Activated B cell treated with CpG ODN at 0.5 μM for 24 hours (primary cell): ENCODE measurements at regions not wholly inside any gene's neighbourhood (a gene's known extent, or its start where the extent isn't known, plus 50 kb on each side); places are given as distances from the start of the nearest gene placed in this dataset.

Source experiments
- ATAC-seq: fragments of 200-7000 bp; cut with Tn5 transposase; one replicate; pipeline ENCODE4 v1.10.0; 2021; ENCODE audit warnings: low read depth, mild to moderate bottlenecking, moderate library complexity
- CTCF ChIA-PET: fragments of 350-600 bp; sonication (Branson Sonifier 250); formaldehyde crosslinking; loops from one replicate; lab custom pipeline; 2021; ENCODE audit warnings: antibody characterized with exemption; lab: Charles Lee
- POLR2A ChIA-PET: fragments of 350-600 bp; sonication (Branson Sonifier 250); formaldehyde crosslinking; loops from one replicate; lab custom pipeline; 2021; ENCODE audit warnings: antibody characterized with exemption; lab: Charles Lee
- DNase-seq: peaks from one replicate; pipeline ENCODE4 v3.0.0; 2022
- H3K27ac Mint-ChIP-seq: one replicate; pipeline ENCODE4 v1.8.0; 2020; ENCODE audit warnings: mixed read lengths
- H3K27me3 Mint-ChIP-seq: one replicate; pipeline ENCODE4 v1.8.0; 2021; ENCODE audit warnings: mixed read lengths
- H3K36me3 Mint-ChIP-seq: one replicate; pipeline ENCODE4 v1.8.0; 2021; ENCODE audit warnings: low read depth, mixed read lengths
- H3K4me1 Mint-ChIP-seq: one replicate; pipeline ENCODE4 v1.8.0; 2021; ENCODE audit warnings: mixed read lengths
- H3K4me3 Mint-ChIP-seq: one replicate; pipeline ENCODE4 v1.8.0; 2020; ENCODE audit warnings: mild to moderate bottlenecking, mixed read lengths
- H3K9me3 Mint-ChIP-seq: one replicate; pipeline ENCODE4 v1.8.0; 2020; ENCODE audit warnings: mixed read lengths
- CTCF ChIP-seq: fragments of 200-600 bp; IDR thresholded peaks from one replicate; pipeline ENCODE4 v1.8.0; 2022; ENCODE audit warnings: antibody characterized with exemption, mild to moderate bottlenecking
- intact Hi-C: fragments of 100-400 bp; cut with micrococcal nuclease; formaldehyde crosslinking; loops from one replicate; pipeline ENCODE4 v1.15.1; 2024

GRCh38 chr5:29719171-29719570, 1474.3 kb upstream of the CDH6 start:
- no peak for ATAC-seq
- H3K9me3 Mint-ChIP-seq = peaks cover 2% of the 10 kb centered on the region
- H3K27ac Mint-ChIP-seq = no peak overlapping the region
- no peak overlapping the region for H3K4me3 Mint-ChIP-seq
- H3K4me1 Mint-ChIP-seq = no peaks in the 10 kb centered on the region
- CTCF ChIA-PET = no interaction called here
- no peaks in the 10 kb centered on the region for H3K27me3 Mint-ChIP-seq
- intact Hi-C loops = no loop called here
- TF ChIP-seq CTCF = no peak
- POLR2A ChIA-PET = no interaction called here
- H3K36me3 Mint-ChIP-seq = no peaks in the 10 kb centered on the region
- no peak for DNase-seq

- ATAC-seq = no peak
- CTCF ChIA-PET = no interaction called here
Measured at GRCh38 chr5:29715167-29715566, 1478.3 kb upstream of the CDH6 start.

GRCh38 chr5:29702875-29703274, 1490.6 kb upstream of the CDH6 start:
- CTCF ChIA-PET = no interaction called here
- H3K4me3 Mint-ChIP-seq = no peak overlapping the region
- DNase-seq = no peak
- TF ChIP-seq CTCF = no peak
- ATAC-seq = no peak
- POLR2A ChIA-PET = no interaction called here
- no peaks in the 10 kb centered on the region for H3K4me1 Mint-ChIP-seq
- no peaks in the 10 kb centered on the region for H3K27me3 Mint-ChIP-seq
- peaks cover 3% of the 10 kb centered on the region for H3K9me3 Mint-ChIP-seq
- H3K36me3 Mint-ChIP-seq = no peaks in the 10 kb centered on the region
- intact Hi-C loops = no loop called here
- H3K27ac Mint-ChIP-seq = no peak overlapping the region

More at GRCh38 chr5:29715167-29715566, 1478.3 kb upstream of the CDH6 start:
- DNase-seq = no peak
- Mint-ChIP-seq H3K4me3 (no peak overlapping the region), H3K27ac (no peak overlapping the region), H3K4me1 (no peaks in the 10 kb centered on the region), H3K27me3 (no peaks in the 10 kb centered on the region), H3K36me3 (no peaks in the 10 kb centered on the region), H3K9me3 (peaks cover 2% of the 10 kb centered on the region)
- POLR2A ChIA-PET = no interaction called here
- intact Hi-C loops = no loop called here
- no peak for TF ChIP-seq CTCF

- intact Hi-C loops = no loop called here
- POLR2A ChIA-PET = no interaction called here
- no peak for DNase-seq
- Mint-ChIP-seq H3K27ac (no peak overlapping the region), H3K36me3 (no peaks in the 10 kb centered on the region), H3K4me3 (no peak overlapping the region), H3K9me3 (no peaks in the 10 kb centered on the region), H3K4me1 (no peaks in the 10 kb centered on the region), H3K27me3 (no peaks in the 10 kb centered on the region)
- no peak for ATAC-seq
- CTCF ChIA-PET = no interaction called here
- no peak for TF ChIP-seq CTCF
Measured at GRCh38 chr5:29701600-29701999, 1491.9 kb upstream of the CDH6 start.

- intact Hi-C loops = no loop called here
- no peak for DNase-seq
- H3K9me3 Mint-ChIP-seq = no peaks in the 10 kb centered on the region
- TF ChIP-seq CTCF = no peak
- H3K27ac Mint-ChIP-seq = no peak overlapping the region
- no peaks in the 10 kb centered on the region for H3K27me3 Mint-ChIP-seq
- no peak for ATAC-seq
- H3K4me1 Mint-ChIP-seq = no peaks in the 10 kb centered on the region
- no peaks in the 10 kb centered on the region for H3K36me3 Mint-ChIP-seq
- POLR2A ChIA-PET = no interaction called here
- H3K4me3 Mint-ChIP-seq = no peak overlapping the region
- CTCF ChIA-PET = no interaction called here
Measured at GRCh38 chr5:29697785-29698414, 1495.6 kb upstream of the CDH6 start.
